Ishikawa (cell line): ENCODE measurements at regions not wholly inside any gene's neighbourhood (a gene's known extent, or its start where the extent isn't known, plus 50 kb on each side); places are given as distances from the start of the nearest gene placed in this dataset.

Experiments used
- CEBPB ChIP-seq: IDR thresholded peaks from 2 replicates; pipeline ENCODE4 v1.6.1; 2012
- CREB1 ChIP-seq: IDR thresholded peaks from 2 replicates; pipeline ENCODE4 v1.6.1; 2012; ENCODE audit warnings: low read depth
- EGR1 ChIP-seq: IDR thresholded peaks from 2 replicates; pipeline ENCODE4 v1.6.1; 2012
- NFIC ChIP-seq: IDR thresholded peaks from 2 replicates; pipeline ENCODE4 v1.6.1; 2012
- TAF1 ChIP-seq: IDR thresholded peaks from 2 replicates; pipeline ENCODE4 v1.6.1; 2012; ENCODE audit warnings: low read depth, mild to moderate bottlenecking
- TCF12 ChIP-seq: IDR thresholded peaks from 2 replicates; pipeline ENCODE4 v1.6.1; 2012; ENCODE audit warnings: low read depth
- YY1 ChIP-seq: IDR thresholded peaks from 2 replicates; pipeline ENCODE4 v1.6.1; 2012; ENCODE audit warnings: low read depth
- TF ChIP-seq, protein P1 (sequence below): IDR thresholded peaks from 2 replicates; pipeline ENCODE4 v1.6.1; 2012
- TF ChIP-seq, protein P2 (sequence below): IDR thresholded peaks from 2 replicates; pipeline ENCODE4 v1.6.1; 2012; ENCODE audit warnings: low read depth, mild to moderate bottlenecking

DNA sequence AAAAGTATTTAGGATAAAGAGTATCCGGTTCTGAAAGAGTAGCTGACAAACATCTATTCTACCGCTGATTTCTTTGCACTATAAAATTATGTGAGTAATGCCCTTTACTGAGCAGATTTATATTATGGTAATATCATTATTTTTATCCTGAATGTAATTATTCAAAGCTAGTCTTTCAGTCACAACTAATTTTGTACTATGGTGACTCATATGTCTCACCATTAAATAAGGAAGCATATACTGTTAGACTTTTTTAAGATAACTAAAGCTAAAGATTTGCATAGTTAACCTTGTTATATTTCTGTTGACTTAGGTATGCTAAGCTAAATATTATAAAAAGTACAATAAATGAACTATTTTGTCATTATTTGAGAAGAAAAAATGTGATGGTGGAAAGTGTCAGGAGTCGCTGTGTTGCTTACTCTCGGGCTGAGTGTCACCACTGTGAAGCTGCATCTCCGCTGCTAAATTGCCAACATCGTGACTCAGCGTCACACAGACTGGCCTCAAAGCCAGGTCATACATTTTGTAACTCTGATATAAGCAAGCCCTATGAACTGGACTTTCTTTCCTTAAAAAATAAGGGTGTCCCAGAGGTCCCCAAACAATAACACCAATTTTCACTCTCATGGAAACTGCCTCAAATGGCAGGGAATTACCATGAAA is 69.1 kb upstream of the SSTR1 start:
- TF ChIP-seq NFIC (no peak), TAF1 (no peak), CREB1 (no peak), EGR1 (no peak), YY1 (no peak), CEBPB (no peak), TCF12 (no peak)
- TF ChIP-seq, protein P1, sequence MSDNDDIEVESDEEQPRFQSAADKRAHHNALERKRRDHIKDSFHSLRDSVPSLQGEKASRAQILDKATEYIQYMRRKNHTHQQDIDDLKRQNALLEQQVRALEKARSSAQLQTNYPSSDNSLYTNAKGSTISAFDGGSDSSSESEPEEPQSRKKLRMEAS, result no peak
- TF ChIP-seq, protein P2, sequence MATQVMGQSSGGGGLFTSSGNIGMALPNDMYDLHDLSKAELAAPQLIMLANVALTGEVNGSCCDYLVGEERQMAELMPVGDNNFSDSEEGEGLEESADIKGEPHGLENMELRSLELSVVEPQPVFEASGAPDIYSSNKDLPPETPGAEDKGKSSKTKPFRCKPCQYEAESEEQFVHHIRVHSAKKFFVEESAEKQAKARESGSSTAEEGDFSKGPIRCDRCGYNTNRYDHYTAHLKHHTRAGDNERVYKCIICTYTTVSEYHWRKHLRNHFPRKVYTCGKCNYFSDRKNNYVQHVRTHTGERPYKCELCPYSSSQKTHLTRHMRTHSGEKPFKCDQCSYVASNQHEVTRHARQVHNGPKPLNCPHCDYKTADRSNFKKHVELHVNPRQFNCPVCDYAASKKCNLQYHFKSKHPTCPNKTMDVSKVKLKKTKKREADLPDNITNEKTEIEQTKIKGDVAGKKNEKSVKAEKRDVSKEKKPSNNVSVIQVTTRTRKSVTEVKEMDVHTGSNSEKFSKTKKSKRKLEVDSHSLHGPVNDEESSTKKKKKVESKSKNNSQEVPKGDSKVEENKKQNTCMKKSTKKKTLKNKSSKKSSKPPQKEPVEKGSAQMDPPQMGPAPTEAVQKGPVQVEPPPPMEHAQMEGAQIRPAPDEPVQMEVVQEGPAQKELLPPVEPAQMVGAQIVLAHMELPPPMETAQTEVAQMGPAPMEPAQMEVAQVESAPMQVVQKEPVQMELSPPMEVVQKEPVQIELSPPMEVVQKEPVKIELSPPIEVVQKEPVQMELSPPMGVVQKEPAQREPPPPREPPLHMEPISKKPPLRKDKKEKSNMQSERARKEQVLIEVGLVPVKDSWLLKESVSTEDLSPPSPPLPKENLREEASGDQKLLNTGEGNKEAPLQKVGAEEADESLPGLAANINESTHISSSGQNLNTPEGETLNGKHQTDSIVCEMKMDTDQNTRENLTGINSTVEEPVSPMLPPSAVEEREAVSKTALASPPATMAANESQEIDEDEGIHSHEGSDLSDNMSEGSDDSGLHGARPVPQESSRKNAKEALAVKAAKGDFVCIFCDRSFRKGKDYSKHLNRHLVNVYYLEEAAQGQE, result no peak
